ENCODE measurements at regions not wholly inside any gene's neighbourhood (a gene's known extent, or its start where the extent isn't known, plus 50 kb on each side); places are given as distances from the start of the nearest gene placed in this dataset.

DNA sequence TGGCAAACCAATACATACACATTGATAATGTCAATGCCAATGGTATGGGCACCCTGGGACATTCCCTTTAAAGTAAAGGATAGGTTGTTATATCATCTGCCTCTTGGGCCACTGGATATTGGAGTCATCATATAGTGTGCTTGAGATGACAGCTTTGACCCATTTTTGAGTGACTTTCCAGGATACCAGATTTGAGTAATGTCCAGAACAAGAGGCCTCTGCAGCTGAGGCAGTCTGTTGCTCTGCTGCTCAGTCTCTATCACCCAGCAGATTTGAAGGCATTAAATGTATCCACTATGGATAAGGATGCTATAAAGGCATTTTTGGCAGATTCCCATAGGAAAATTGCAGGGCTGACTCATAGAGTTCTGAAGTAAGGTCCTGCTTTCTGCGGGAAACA is 525.6 kb upstream of the SEMA6A start:
- DNase-seq (ENCODE audit: low read depth, low spot score) (no peak), ATAC-seq (no peak), FAIRE-seq (no peak)
- Histone ChIP-seq H3K9me3 (replicated peaks; ENCODE audit: control insufficient read depth, insufficient read depth, low read length) (no peaks in the 10 kb centered on the region), H3K4me1 (ENCODE audit: control insufficient read depth, insufficient read depth, low read length) (no peaks in the 10 kb centered on the region), H3K4me3 (no peak overlapping the region), H3K36me3 (ENCODE audit: control insufficient read depth in 2 of 2, insufficient read depth in 2 of 2, low read length in 1 of 2) (no peaks in the 10 kb centered on the region), H3K27ac (ENCODE audit: control insufficient read depth, insufficient read depth) (no peak overlapping the region), H3K79me2 (ENCODE audit: control insufficient read depth, insufficient read depth, low read length) (no peaks in the 10 kb centered on the region), H2AFZ (ENCODE audit: control insufficient read depth, low read depth, low read length) (no peak overlapping the region), H3K9ac (ENCODE audit: control insufficient read depth, insufficient read depth, low read length) (no peak overlapping the region), H3K4me2 (ENCODE audit: control insufficient read depth, insufficient read depth) (no peak overlapping the region), H3K27me3 (replicated peaks in 1 of 2; ENCODE audit: control insufficient read depth in 2 of 2, insufficient read depth in 2 of 2, low read length in 1 of 2) (no peaks in the 10 kb centered on the region), H4K20me1 (ENCODE audit: control insufficient read depth, insufficient read depth) (no peaks in the 10 kb centered on the region)
- ChIA-PET SMC1A (ENCODE audit: uncharacterized antibody, unreplicated experiment) (interaction anchor here (1.0 to 1.3 kb wide), 2 partner anchors 9 to 33 kb away, joined by 3 read pairs; no protein-coding TSS in a partner anchor), POLR2A (no interaction called here), RAD21 (ENCODE audit: unreplicated experiment) (no interaction called here), CTCF (interaction anchor here (0.6 kb wide), 1 partner anchor 14 kb away, joined by 3 read pairs; no protein-coding TSS in a partner anchor)
- in situ Hi-C loops (cut with MboI) (no loop called here), intact Hi-C loops (cut with micrococcal nuclease; ENCODE audit: unreplicated experiment) (no loop called here)
- TF ChIP-seq IRF4 (IDR thresholded peaks at IDR 0.05; ENCODE audit: low read depth, low read length) (no peak), RUNX3 (IDR thresholded peaks at IDR 0.05; ENCODE audit: low read length) (no peak), NR2C2 (IDR thresholded peaks at IDR 0.05; ENCODE audit: borderline replicate concordance, control insufficient read depth, insufficient read length, low read depth) (no peak), HCFC1 (IDR thresholded peaks at IDR 0.05; ENCODE audit: low read length) (no peak), ATF7 (IDR thresholded peaks at IDR 0.05; ENCODE audit: low read depth) (no peak), MTA3 (IDR thresholded peaks at IDR 0.05; ENCODE audit: borderline replicate concordance, low read length) (no peak), EED (IDR thresholded peaks at IDR 0.05; ENCODE audit: low read depth) (no peak)
- TF ChIP-seq, protein P1, sequence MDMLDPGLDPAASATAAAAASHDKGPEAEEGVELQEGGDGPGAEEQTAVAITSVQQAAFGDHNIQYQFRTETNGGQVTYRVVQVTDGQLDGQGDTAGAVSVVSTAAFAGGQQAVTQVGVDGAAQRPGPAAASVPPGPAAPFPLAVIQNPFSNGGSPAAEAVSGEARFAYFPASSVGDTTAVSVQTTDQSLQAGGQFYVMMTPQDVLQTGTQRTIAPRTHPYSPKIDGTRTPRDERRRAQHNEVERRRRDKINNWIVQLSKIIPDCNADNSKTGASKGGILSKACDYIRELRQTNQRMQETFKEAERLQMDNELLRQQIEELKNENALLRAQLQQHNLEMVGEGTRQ (IDR thresholded peaks at IDR 0.05; ENCODE audit: borderline replicate concordance, low read depth, low read length) = no peak
- no TSS peak for BruUV-seq (replicated peaks)
- 23% methylated on average over 1 of the region's 1 CpG for WGBS (ENCODE audit: insufficient coverage, insufficient replicate concordance, low lambda C conversion rate, missing lambda C conversion rate)

DNA sequence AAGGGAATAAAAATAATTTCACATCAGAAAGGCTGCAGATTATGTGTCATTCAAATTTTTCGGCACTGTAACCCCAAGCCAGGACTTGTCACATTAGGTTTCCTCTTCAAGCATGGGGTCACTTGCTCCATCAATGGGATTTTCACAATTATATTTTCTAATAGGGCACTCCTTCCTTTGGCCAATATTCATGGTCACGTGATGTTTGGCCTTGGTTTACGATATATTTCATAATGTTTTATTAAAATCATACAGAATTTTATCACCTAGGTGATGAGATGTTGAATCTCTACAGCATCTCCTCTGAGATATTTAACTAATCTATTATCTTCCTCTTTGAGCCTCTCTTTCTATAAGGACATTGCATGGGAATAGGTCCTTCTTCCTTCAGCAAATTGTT is 523.5 kb upstream of the SEMA6A start:
- no peak for FAIRE-seq
- Histone ChIP-seq H3K4me3 (no peak overlapping the region), H4K20me1 (ENCODE audit: control insufficient read depth, insufficient read depth) (no peaks in the 10 kb centered on the region), H3K79me2 (ENCODE audit: control insufficient read depth, insufficient read depth, low read length) (no peaks in the 10 kb centered on the region), H3K27ac (ENCODE audit: control insufficient read depth, insufficient read depth) (no peak overlapping the region), H3K36me3 (ENCODE audit: control insufficient read depth in 2 of 2, insufficient read depth in 2 of 2, low read length in 1 of 2) (no peaks in the 10 kb centered on the region), H3K27me3 (replicated peaks in 1 of 2; ENCODE audit: control insufficient read depth in 2 of 2, insufficient read depth in 2 of 2, low read length in 1 of 2) (no peaks in the 10 kb centered on the region), H3K4me2 (ENCODE audit: control insufficient read depth, insufficient read depth) (no peak overlapping the region), H3K4me1 (ENCODE audit: control insufficient read depth, insufficient read depth, low read length) (no peaks in the 10 kb centered on the region), H3K9ac (ENCODE audit: control insufficient read depth, insufficient read depth, low read length) (no peak overlapping the region), H3K9me3 (replicated peaks; ENCODE audit: control insufficient read depth, insufficient read depth, low read length) (no peaks in the 10 kb centered on the region; the same call in 2 of the 3 replicates), H2AFZ (ENCODE audit: control insufficient read depth, low read depth, low read length) (no peak overlapping the region)
- SMC1A ChIA-PET (ENCODE audit: uncharacterized antibody, unreplicated experiment) = interaction anchor here (0.7 to 1.7 kb wide), 3 partner anchors 9 to 942 kb away, joined by 3 to 7 read pairs (median 3); no protein-coding TSS in a partner anchor
- no peak for DNase-seq (ENCODE audit: low read depth, low spot score)
- CTCF ChIA-PET = interaction anchor here (1.5 kb wide), 1 partner anchor 15 kb away, joined by 3 read pairs; no protein-coding TSS in a partner anchor
- ATAC-seq = no peak
- POLR2A ChIA-PET = no interaction called here
- 50% methylated on average over 3 of the region's 3 CpGs for WGBS (ENCODE audit: insufficient coverage, insufficient replicate concordance, low lambda C conversion rate, missing lambda C conversion rate)
- intact Hi-C loops (cut with micrococcal nuclease; ENCODE audit: unreplicated experiment) (no loop called here), in situ Hi-C loops (cut with MboI) (no loop called here)
- RAD21 ChIA-PET (ENCODE audit: unreplicated experiment) = interaction anchor here (0.6 kb wide), 1 partner anchor 272 kb away, joined by 3 read pairs; no protein-coding TSS in a partner anchor
- TF ChIP-seq RAD51 (IDR thresholded peaks at IDR 0.05) (peak; percentile 46; the same call in 1 of the 2 replicates), HDAC2 (IDR thresholded peaks at IDR 0.05) (no peak)
- BruUV-seq (replicated peaks) = no TSS peak

Measured in GM12878 (cell line).